HL-60 (cell line): ENCODE measurements at regions not wholly inside any gene's neighbourhood (a gene's known extent, or its start where the extent isn't known, plus 50 kb on each side); places are given as distances from the start of the nearest gene placed in this dataset.

ENCODE experiments used
- DNase-seq, 2 experiments: peaks; one replicate each; pipeline ENCODE4 v3.0.0-alpha.2; 2010 to 2020; ENCODE audit warnings: low read depth in 1 of 2, low spot score in 1 of 2
- H3K27ac ChIP-seq: fragments of 250-450 bp; sonication (Bioruptor Pico); replicated peaks from 2 replicates; pipeline ENCODE4 v1.5.1; 2020; ENCODE audit warnings: mild to moderate bottlenecking, moderate library complexity
- H3K27me3 ChIP-seq: fragments of 250-450 bp; sonication (Bioruptor Pico); 2 replicates; pipeline ENCODE4 v1.5.1; 2021; ENCODE audit warnings: mild to moderate bottlenecking, moderate library complexity; ENCODE audit not compliant: insufficient read depth, poor library complexity, severe bottlenecking
- H3K4me3 ChIP-seq: replicated peaks from 2 replicates; pipeline ENCODE4 v1.5.1; 2011; ENCODE audit warnings: mild to moderate bottlenecking, control low read depth, low read length; ENCODE audit not compliant: insufficient read depth
- GABPA ChIP-seq: IDR thresholded peaks from 2 replicates; pipeline ENCODE4 v1.6.1; 2012; ENCODE audit warnings: low read depth
- POLR2AphosphoS5 ChIP-seq: IDR thresholded peaks from 2 replicates; pipeline ENCODE4 v1.6.1; 2012; ENCODE audit warnings: low read depth
- REST ChIP-seq: IDR thresholded peaks from 2 replicates; pipeline ENCODE4 v1.6.1; 2012; ENCODE audit warnings: low read depth; ENCODE audit not compliant: insufficient replicate concordance
- SPI1 ChIP-seq: IDR thresholded peaks from 2 replicates; pipeline ENCODE4 v1.6.1; 2012; ENCODE audit warnings: low read depth, mild to moderate bottlenecking, borderline replicate concordance
- TF ChIP-seq, protein P1 (sequence below): IDR thresholded peaks from one replicate; pipeline ENCODE4 v1.5.1; 2011; ENCODE audit warnings: low read length, control low read depth, inconsistent platforms; ENCODE audit not compliant: insufficient read depth

DNA sequence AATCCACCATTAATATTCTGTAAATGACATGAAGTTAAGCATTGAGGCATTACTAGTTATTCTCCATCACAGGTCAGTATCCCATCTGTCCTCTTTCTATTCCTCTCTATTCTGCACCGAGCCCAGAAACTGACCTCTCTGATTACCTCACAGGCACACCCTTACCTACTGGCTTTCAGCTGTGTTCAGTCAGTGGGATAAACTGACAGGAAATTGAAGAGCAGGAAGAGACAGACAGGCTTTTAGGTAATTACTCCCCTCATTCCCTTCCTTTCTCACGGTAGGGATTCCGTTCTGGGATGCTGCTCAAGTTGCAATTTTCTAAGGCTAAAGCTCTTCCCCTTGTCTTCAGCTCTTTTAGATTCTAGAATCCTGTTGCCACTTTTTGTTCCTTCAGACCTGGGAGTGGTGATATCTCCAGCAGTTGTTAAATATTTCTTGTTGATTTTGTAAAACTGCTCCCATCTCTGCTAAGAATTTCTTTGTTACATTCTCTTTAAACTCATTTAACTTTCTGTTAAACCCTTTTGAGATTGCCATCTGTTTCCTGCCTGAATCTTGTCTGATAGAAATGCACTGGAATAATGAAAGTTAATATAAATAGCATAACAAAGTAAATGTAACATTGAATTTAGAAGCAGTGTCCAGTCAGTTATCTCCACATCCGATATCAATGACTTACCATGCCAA, 1063.4 kb downstream of the PLA2G4A start:
- no peak for TF ChIP-seq SPI1
- no peak for TF ChIP-seq POLR2AphosphoS5
- TF ChIP-seq, protein P1, sequence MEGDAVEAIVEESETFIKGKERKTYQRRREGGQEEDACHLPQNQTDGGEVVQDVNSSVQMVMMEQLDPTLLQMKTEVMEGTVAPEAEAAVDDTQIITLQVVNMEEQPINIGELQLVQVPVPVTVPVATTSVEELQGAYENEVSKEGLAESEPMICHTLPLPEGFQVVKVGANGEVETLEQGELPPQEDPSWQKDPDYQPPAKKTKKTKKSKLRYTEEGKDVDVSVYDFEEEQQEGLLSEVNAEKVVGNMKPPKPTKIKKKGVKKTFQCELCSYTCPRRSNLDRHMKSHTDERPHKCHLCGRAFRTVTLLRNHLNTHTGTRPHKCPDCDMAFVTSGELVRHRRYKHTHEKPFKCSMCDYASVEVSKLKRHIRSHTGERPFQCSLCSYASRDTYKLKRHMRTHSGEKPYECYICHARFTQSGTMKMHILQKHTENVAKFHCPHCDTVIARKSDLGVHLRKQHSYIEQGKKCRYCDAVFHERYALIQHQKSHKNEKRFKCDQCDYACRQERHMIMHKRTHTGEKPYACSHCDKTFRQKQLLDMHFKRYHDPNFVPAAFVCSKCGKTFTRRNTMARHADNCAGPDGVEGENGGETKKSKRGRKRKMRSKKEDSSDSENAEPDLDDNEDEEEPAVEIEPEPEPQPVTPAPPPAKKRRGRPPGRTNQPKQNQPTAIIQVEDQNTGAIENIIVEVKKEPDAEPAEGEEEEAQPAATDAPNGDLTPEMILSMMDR: no peak
- no peak for TF ChIP-seq REST
- no peak for TF ChIP-seq GABPA
- Histone ChIP-seq H3K27me3 (no peaks in the 10 kb centered on the region), H3K4me3 (no peak overlapping the region), H3K27ac (no peak overlapping the region)
- no peak for DNase-seq

DNA sequence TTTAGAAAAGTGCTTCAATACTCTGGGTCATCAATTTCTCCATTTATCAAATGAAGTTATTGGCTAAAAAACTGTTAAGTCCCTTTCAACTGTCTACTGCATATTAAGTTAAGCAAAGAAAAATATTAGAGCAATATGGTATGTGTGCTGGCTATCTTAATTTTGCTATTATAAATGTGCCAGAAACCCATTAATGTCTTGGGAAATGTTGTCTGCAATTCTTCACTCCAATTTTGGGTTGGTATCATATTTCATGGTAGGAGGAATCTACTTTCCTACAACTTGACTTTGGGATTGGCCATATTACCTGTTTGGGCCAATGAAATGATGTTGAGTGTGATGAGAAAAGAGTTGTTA, 1063.9 kb downstream of the PLA2G4A start:
- no peak overlapping the region for H3K4me3 ChIP-seq
- TF ChIP-seq REST (no peak), SPI1 (no peak), GABPA (no peak), POLR2AphosphoS5 (no peak)
- TF ChIP-seq, protein P1: no peak
- H3K27ac ChIP-seq: no peak overlapping the region
- no peak for DNase-seq
- no peaks in the 10 kb centered on the region for H3K27me3 ChIP-seq

DNA sequence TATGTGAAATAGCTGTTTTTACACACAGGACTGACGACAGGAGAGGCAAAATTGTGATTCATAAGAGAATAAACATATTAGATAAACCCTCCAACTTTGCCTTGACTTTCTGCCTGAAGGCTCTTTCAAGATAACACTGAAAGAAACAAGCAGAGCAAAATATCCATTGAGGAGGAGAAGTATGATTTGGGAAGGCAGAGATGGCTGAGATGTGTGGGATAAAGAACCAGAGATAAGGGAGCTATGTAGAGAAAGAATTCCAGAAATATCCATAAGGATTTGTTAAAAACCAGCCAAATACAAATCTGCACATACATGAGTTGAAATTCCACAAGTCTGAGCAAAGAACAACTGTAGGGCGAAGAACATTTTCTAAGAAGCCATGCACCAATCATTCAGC, 1064.7 kb downstream of the PLA2G4A start:
- TF ChIP-seq GABPA: no peak
- TF ChIP-seq SPI1: no peak
- TF ChIP-seq REST: no peak
- TF ChIP-seq, protein P1: no peak
- TF ChIP-seq POLR2AphosphoS5: no peak
- no peaks in the 10 kb centered on the region for H3K27me3 ChIP-seq
- H3K4me3 ChIP-seq: no peak overlapping the region
- no peak for DNase-seq
- H3K27ac ChIP-seq: no peak overlapping the region
